ENCODE measurements at regions not wholly inside any gene's neighbourhood (a gene's known extent, or its start where the extent isn't known, plus 50 kb on each side); places are given as distances from the start of the nearest gene placed in this dataset.

DNA sequence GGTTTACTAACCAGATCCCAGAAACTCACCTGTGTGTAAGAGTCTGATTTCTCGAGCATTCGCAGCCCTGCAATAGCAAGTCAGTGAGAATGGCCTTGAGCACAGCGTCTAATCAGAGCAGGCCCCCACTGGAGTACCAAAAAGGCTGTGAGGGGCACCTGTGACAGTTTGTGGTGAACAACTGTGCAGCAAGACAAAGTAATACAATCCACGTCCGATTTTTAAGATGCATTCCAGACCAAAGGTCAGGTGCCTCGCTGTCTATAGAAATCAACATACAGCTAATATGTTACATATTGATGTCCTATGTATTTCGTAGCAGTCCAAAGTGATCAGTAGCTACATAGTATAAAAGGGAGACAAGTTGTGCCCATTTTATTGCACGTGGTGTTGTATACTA lies 55.7 kb upstream of the BOD1 start:
- peak overlapping the region; percentile 98; the same call in 1 of the 2 replicates for H3K18ac ChIP-seq (ENCODE audit: extremely low read depth, low read length)
- no peaks in the 10 kb centered on the region for H3K27me3 ChIP-seq (replicated peaks in 1 of 4; ENCODE audit: control insufficient read depth in 3 of 4, extremely low read depth in 1 of 4, insufficient read depth in 3 of 4, low read length in 3 of 4)
- no peaks in the 10 kb centered on the region for H3K79me2 ChIP-seq (ENCODE audit: control insufficient read depth in 1 of 2, insufficient read depth in 2 of 2, low read length in 2 of 2)
- ChIA-PET POLR2A (ENCODE audit: partially characterized antibody) (interaction anchor here (0.9 to 3.2 kb wide), 2 partner anchors 9 to 16 kb away, joined by 3 to 8 read pairs; no protein-coding TSS in a partner anchor), CTCF (ENCODE audit: partially characterized antibody) (interaction anchor here (1.2 kb wide), 1 partner anchor 8 kb away, joined by 3 read pairs; no protein-coding TSS in a partner anchor)
- peak overlapping the region; percentile 97; the same call in 1 of the 2 replicates for H2BK12ac ChIP-seq (ENCODE audit: low read depth, low read length)
- peaks cover 21 to 33% of the 10 kb centered on the region in 2 experiments for H3K9me3 ChIP-seq (ENCODE audit: insufficient read depth in 2 of 2, low read depth in 1 of 2, low read length in 1 of 2)
- peaks cover 0 to 4% (median 0%) of the 10 kb centered on the region in 4 experiments; a peak in 1 of 8 replicates for H3K36me3 ChIP-seq (ENCODE audit: control insufficient read depth in 2 of 4, insufficient read depth in 4 of 4, low read length in 3 of 4)
- no peak overlapping the region for H3K4ac ChIP-seq (replicated peaks; ENCODE audit: insufficient read length, low read depth, low read length)
- no peak overlapping the region for H2AFZ ChIP-seq (ENCODE audit: low read length)
- DNase-seq (ENCODE audit: low read depth in 1 of 2, low spot score in 2 of 2) (no peak), FAIRE-seq (no peak)
- no peak overlapping the region for H3K23ac ChIP-seq (ENCODE audit: insufficient read length)
- no peak overlapping the region for H3K14ac ChIP-seq (ENCODE audit: insufficient read length)
- 0 out of 2 replicates have a peak overlapping the region, but pooled peaks have one; percentile 94 for H2AK5ac ChIP-seq (ENCODE audit: low read depth, low read length)
- H2BK15ac ChIP-seq (ENCODE audit: low read length), result no peak overlapping the region
- no peak overlapping the region for H3K4me3 ChIP-seq (ENCODE audit: extremely low read depth in 1 of 4, insufficient read depth in 2 of 4, low read depth in 3 of 4, low read length in 4 of 4)
- H2BK120ac ChIP-seq (replicated peaks; ENCODE audit: low read depth, low read length), result peak overlapping the region; percentile 75
- no peak overlapping the region for H4K8ac ChIP-seq (ENCODE audit: extremely low read depth, insufficient read depth, low read length)
- no peaks in the 10 kb centered on the region for H3K79me1 ChIP-seq (ENCODE audit: low read depth, low read length)
- H3K9ac ChIP-seq (replicated peaks in 1 of 4; ENCODE audit: extremely low read depth in 1 of 4, low read depth in 3 of 4, low read length in 3 of 4), result no peak overlapping the region
- H3K56ac ChIP-seq (replicated peaks; ENCODE audit: insufficient read length, low read depth, low read length), result no peak overlapping the region
- peak overlapping the region; percentile 99 for H2BK20ac ChIP-seq (ENCODE audit: low read length)
- H2BK5ac ChIP-seq (ENCODE audit: low read depth, low read length), result peak overlapping the region; percentile 97; the same call in 1 of the 2 replicates
- H3K4me1 ChIP-seq (replicated peaks in 1 of 4; ENCODE audit: control insufficient read depth in 3 of 4, insufficient read depth in 4 of 4, low read length in 3 of 4), result peaks cover 5 to 16% (median 8%) of the 10 kb centered on the region in 4 experiments; a peak in 5 of 7 replicates
- no peak overlapping the region for H3K4me2 ChIP-seq (ENCODE audit: insufficient read depth in 1 of 2, low read depth in 2 of 2, low read length in 2 of 2)
- WGBS, 2 experiments (ENCODE audit: extremely low coverage in 1 of 2, insufficient coverage in 1 of 2, insufficient read length in 1 of 2, insufficient replicate concordance in 2 of 2, low coverage in 1 of 2, low lambda C conversion rate in 2 of 2, missing lambda C conversion rate in 1 of 2), result 92% methylated on average over 8 of the region's 8 CpGs; no CpG with 5 or more reads in 1 of the 2 experiments
- no peak overlapping the region for H4K5ac ChIP-seq (ENCODE audit: insufficient read length, low read depth, low read length)
- H3K23me2 ChIP-seq (ENCODE audit: low read depth, low read length), result peaks cover 3% of the 10 kb centered on the region; the same call in 1 of the 2 replicates
- H4K20me1 ChIP-seq (replicated peaks in 1 of 2; ENCODE audit: control insufficient read depth in 1 of 2, insufficient read depth in 2 of 2, low read length in 2 of 2), result no peaks in the 10 kb centered on the region
- H3K27ac ChIP-seq (ENCODE audit: low read depth, low read length), result no peak overlapping the region
- H4K91ac ChIP-seq (replicated peaks; ENCODE audit: insufficient read length, low read length), result peak overlapping the region; percentile 98
- TF ChIP-seq KDM5A (IDR thresholded peaks at IDR 0.05; ENCODE audit: low read length), result no peak
- TF ChIP-seq ZNF274 (IDR thresholded peaks at IDR 0.05; ENCODE audit: borderline replicate concordance, extremely low read depth, low read length), result no peak
- TF ChIP-seq NANOG (IDR thresholded peaks at IDR 0.05; ENCODE audit: insufficient read depth, low read depth, low read length, poor library complexity, severe bottlenecking), result no peak
- no peak for TF ChIP-seq PHF8 (conservative IDR thresholded peaks at IDR 0.05; ENCODE audit: low read depth, low read length)
- TF ChIP-seq SIN3A (conservative IDR thresholded peaks at IDR 0.05 in 1 of 2, IDR thresholded peaks at IDR 0.05 in 1 of 2; ENCODE audit: low read depth in 1 of 2, low read length in 2 of 2), result no peak
- no peak for TF ChIP-seq TBP (IDR thresholded peaks at IDR 0.05; ENCODE audit: low read depth, low read length)
- TF ChIP-seq RNF2 (IDR thresholded peaks at IDR 0.05; ENCODE audit: borderline replicate concordance, low read depth, low read length, missing control alignments, poor library complexity, severe bottlenecking), result no peak
- TF ChIP-seq CHD1 (IDR thresholded peaks at IDR 0.05; ENCODE audit: low read depth, low read length), result no peak
- TF ChIP-seq SAP30 (IDR thresholded peaks at IDR 0.05; ENCODE audit: insufficient read depth, insufficient replicate concordance, low read length), result no peak
- no peak for TF ChIP-seq SRF (IDR thresholded peaks at IDR 0.05; ENCODE audit: low read depth, low read length)
- TF ChIP-seq BCL11A (IDR thresholded peaks at IDR 0.05; ENCODE audit: low read depth in 2 of 2, low read length in 2 of 2), result no peak
- TF ChIP-seq CTBP2 (IDR thresholded peaks at IDR 0.05; ENCODE audit: borderline replicate concordance, insufficient read depth, insufficient read length, low read length), result no peak
- no peak for TF ChIP-seq SP4 (IDR thresholded peaks at IDR 0.05; ENCODE audit: low read length)
